ENCODE measurements at regions not wholly inside any gene's neighbourhood (a gene's known extent, or its start where the extent isn't known, plus 50 kb on each side); places are given as distances from the start of the nearest gene placed in this dataset.

DNA sequence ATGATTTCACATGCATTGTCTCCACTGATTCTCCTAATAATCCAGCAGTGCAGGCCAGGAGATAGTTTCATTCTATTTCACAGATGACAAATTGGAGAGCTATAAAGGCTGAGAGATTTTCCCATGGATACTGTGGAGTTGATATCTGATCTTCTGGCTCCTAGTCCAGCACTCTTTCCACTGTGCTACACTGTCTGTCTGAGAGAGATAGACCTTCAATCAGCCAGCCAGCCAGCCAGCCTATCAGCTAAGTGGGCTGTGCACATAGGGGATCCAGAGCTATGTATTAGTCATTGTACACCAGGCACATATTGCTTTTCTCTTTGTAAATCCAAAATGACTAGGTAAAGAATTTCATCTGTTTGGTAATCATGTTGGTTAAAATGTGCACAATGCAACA, 91.8 kb upstream of the ATP2B1 start:
- TF ChIP-seq, protein P1, sequence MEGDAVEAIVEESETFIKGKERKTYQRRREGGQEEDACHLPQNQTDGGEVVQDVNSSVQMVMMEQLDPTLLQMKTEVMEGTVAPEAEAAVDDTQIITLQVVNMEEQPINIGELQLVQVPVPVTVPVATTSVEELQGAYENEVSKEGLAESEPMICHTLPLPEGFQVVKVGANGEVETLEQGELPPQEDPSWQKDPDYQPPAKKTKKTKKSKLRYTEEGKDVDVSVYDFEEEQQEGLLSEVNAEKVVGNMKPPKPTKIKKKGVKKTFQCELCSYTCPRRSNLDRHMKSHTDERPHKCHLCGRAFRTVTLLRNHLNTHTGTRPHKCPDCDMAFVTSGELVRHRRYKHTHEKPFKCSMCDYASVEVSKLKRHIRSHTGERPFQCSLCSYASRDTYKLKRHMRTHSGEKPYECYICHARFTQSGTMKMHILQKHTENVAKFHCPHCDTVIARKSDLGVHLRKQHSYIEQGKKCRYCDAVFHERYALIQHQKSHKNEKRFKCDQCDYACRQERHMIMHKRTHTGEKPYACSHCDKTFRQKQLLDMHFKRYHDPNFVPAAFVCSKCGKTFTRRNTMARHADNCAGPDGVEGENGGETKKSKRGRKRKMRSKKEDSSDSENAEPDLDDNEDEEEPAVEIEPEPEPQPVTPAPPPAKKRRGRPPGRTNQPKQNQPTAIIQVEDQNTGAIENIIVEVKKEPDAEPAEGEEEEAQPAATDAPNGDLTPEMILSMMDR (IDR thresholded peaks at IDR 0.05) = no peak
- TF ChIP-seq POLR2AphosphoS5 (IDR thresholded peaks at IDR 0.05) = no peak

Measured in gastroesophageal sphincter (tissue), 3 donors.